Panc1 (cell line): ENCODE measurements at regions not wholly inside any gene's neighbourhood (a gene's known extent, or its start where the extent isn't known, plus 50 kb on each side); places are given as distances from the start of the nearest gene placed in this dataset.

Experiments used
- ATAC-seq: fragments of 200-7000 bp; cut with Tn5 transposase; 2 replicates; pipeline ENCODE4 v1.9.1; 2020; ENCODE audit warnings: mild to moderate bottlenecking, moderate library complexity
- BruUV-seq: library from RNA; stranded (reverse); fragments of 400-500 nt; replicated peaks from 2 replicates; lab custom pipeline; 2021; lab: Mats Ljungman, UMichigan
- CTCF ChIA-PET: fragments of 300-600 bp; sonication (Branson Sonifier 250); formaldehyde crosslinking; loops from one replicate; lab custom pipeline; 2022; ENCODE audit warnings: antibody characterized with exemption; lab: Charles Lee
- POLR2A ChIA-PET: fragments of 300-600 bp; sonication (Branson Sonifier 250); formaldehyde crosslinking; loops from one replicate; lab custom pipeline; 2022; ENCODE audit warnings: antibody characterized with exemption; lab: Charles Lee
- DNase-seq: peaks from one replicate; pipeline ENCODE4 v3.0.0-alpha.2; 2010; ENCODE audit warnings: low read depth, low spot score
- H3K27ac ChIP-seq: 2 replicates; pipeline ENCODE4 v1.5.1; 2011; ENCODE audit warnings: mild to moderate bottlenecking, low read length, inconsistent platforms
- H3K27me3 ChIP-seq: fragments of 200-500 bp; sonication (Bioruptor generic); 2 replicates; pipeline ENCODE4 v1.6.0; 2014; ENCODE audit warnings: low read length, inconsistent platforms; ENCODE audit not compliant: control insufficient read depth, insufficient read depth
- H3K36me3 ChIP-seq: fragments of 200-500 bp; sonication (Bioruptor generic); 2 replicates; pipeline ENCODE4 v1.5.1; 2014; ENCODE audit warnings: inconsistent platforms, mild to moderate bottlenecking, low read length, moderate library complexity; ENCODE audit not compliant: control insufficient read depth, insufficient read depth
- H3K4me1 ChIP-seq: 2 replicates; pipeline ENCODE4 v1.5.1; 2011; ENCODE audit warnings: inconsistent platforms, mild to moderate bottlenecking, low read length, moderate library complexity; ENCODE audit not compliant: control insufficient read depth, insufficient read depth
- H3K4me3 ChIP-seq, 2 experiments: 2 replicates each; pipeline ENCODE4 v1.5.1; 2011 to 2012; ENCODE audit warnings: low read depth in 2 of 2, low read length in 2 of 2, mild to moderate bottlenecking in 2 of 2, inconsistent platforms in 1 of 2, moderate library complexity in 1 of 2
- H3K9me3 ChIP-seq: fragments of 200-500 bp; sonication (Bioruptor generic); 2 replicates; pipeline ENCODE4 v1.5.1; 2014; ENCODE audit warnings: low read depth, mild to moderate bottlenecking, inconsistent platforms, low read length, moderate library complexity; ENCODE audit not compliant: control insufficient read depth, insufficient read depth
- CTCF ChIP-seq: fragments of 450-650 bp; IDR thresholded peaks from 2 replicates; pipeline ENCODE4 v1.5.1; 2017; ENCODE audit warnings: mild to moderate bottlenecking
- POLR2AphosphoS5 ChIP-seq: IDR thresholded peaks from 2 replicates; pipeline ENCODE4 v1.6.1; 2012; ENCODE audit warnings: mild to moderate bottlenecking, low read depth, low read length, moderate library complexity
- REST ChIP-seq, 2 experiments: IDR thresholded peaks; 2 replicates each; pipeline ENCODE4 v1.6.1; 2011 to 2012; ENCODE audit warnings: low read depth in 2 of 2, control low read depth in 1 of 2, low read length in 1 of 2, mild to moderate bottlenecking in 1 of 2, moderate library complexity in 1 of 2; ENCODE audit not compliant: insufficient read depth in 1 of 2
- SIN3A ChIP-seq: IDR thresholded peaks from 2 replicates; pipeline ENCODE4 v1.6.1; 2012; ENCODE audit warnings: low read depth, mild to moderate bottlenecking, low read length, moderate library complexity, borderline replicate concordance; ENCODE audit not compliant: insufficient read depth
- TCF7L2 ChIP-seq: IDR thresholded peaks from 2 replicates; pipeline ENCODE4 v1.6.1; 2011; ENCODE audit warnings: mild to moderate bottlenecking, low read depth, low read length, inconsistent platforms
- in situ Hi-C: cut with HindIII; loops from 2 replicates; pipeline ENCODE4 v1.10.0; 2016; ENCODE audit warnings: low sequenced_read_pairs, low pct_unique_long_range_greater_than_20kb
- intact Hi-C: fragments of 100-400 bp; cut with micrococcal nuclease; formaldehyde crosslinking; loops from one replicate; pipeline ENCODE4 v1.10.0; 2022; ENCODE audit not compliant: unreplicated experiment

- no TSS peak for BruUV-seq
- Histone ChIP-seq H3K27ac (no peak overlapping the region), H3K4me3 (no peak overlapping the region), H3K36me3 (no peaks in the 10 kb centered on the region), H3K4me1 (no peaks in the 10 kb centered on the region), H3K27me3 (no peaks in the 10 kb centered on the region), H3K9me3 (no peaks in the 10 kb centered on the region)
- in situ Hi-C loops: no loop called here
- ChIA-PET CTCF (no interaction called here), POLR2A (no interaction called here)
- ATAC-seq (no peak), DNase-seq (no peak)
- TF ChIP-seq CTCF (no peak), POLR2AphosphoS5 (no peak), SIN3A (no peak), TCF7L2 (no peak), REST (IDR thresholded peaks at IDR 0.05; ENCODE audit: insufficient read depth in 1 of 2, low read depth in 2 of 2, low read length in 1 of 2) (no peak)
- intact Hi-C loops: no loop called here
Observed at GRCh38 chr1:239186487-239186886, 199.9 kb upstream of the CHRM3 start.

GRCh38 chr1:239185245-239185619, 201.1 kb upstream of the CHRM3 start:
- ATAC-seq: no peak
- ChIA-PET CTCF (no interaction called here), POLR2A (no interaction called here)
- Histone ChIP-seq H3K27me3 (no peaks in the 10 kb centered on the region), H3K9me3 (no peaks in the 10 kb centered on the region), H3K36me3 (no peaks in the 10 kb centered on the region), H3K27ac (no peak overlapping the region), H3K4me3 (no peak overlapping the region), H3K4me1 (no peaks in the 10 kb centered on the region)
- no peak for TF ChIP-seq TCF7L2
- no peak for TF ChIP-seq SIN3A
- no peak for TF ChIP-seq REST (IDR thresholded peaks at IDR 0.05; ENCODE audit: insufficient read depth in 1 of 2, low read depth in 2 of 2, low read length in 1 of 2)
- no peak for TF ChIP-seq POLR2AphosphoS5
- no peak for TF ChIP-seq CTCF
- in situ Hi-C loops: no loop called here
- no TSS peak for BruUV-seq
- no peak for DNase-seq
- intact Hi-C loops: no loop called here
